ENCODE measurements at regions not wholly inside any gene's neighbourhood (a gene's known extent, or its start where the extent isn't known, plus 50 kb on each side); places are given as distances from the start of the nearest gene placed in this dataset.
A peak's percentile ranks its signal among the peaks of the same experiment; 100 is the strongest.

- no peak for DNase-seq
Observed at GRCh38 chr6:138008791-138009190, 98.4 kb downstream of the PERP start.

GRCh38 chr6:138011413-138011812, 95.8 kb downstream of the PERP start:
- DNase-seq = no peak

GRCh38 chr6:138012682-138013081, 94.5 kb downstream of the PERP start:
- DNase-seq = peak; percentile 20

- no peak for DNase-seq
Observed at GRCh38 chr6:138013959-138014358, 93.3 kb downstream of the PERP start.

- DNase-seq = no peak
Observed at GRCh38 chr6:138017166-138017757, 90.0 kb downstream of the PERP start.

GRCh38 chr6:138018297-138018696, 88.9 kb downstream of the PERP start:
- DNase-seq = no peak

GRCh38 chr6:138025528-138025978, 81.7 kb downstream of the PERP start:
- no peak for DNase-seq

- DNase-seq = no peak
Observed at GRCh38 chr6:138026342-138026741, 80.9 kb downstream of the PERP start.

- no peak for DNase-seq
Observed at GRCh38 chr6:138028893-138029292, 78.3 kb downstream of the PERP start.

GRCh38 chr6:138030872-138031271, 76.3 kb downstream of the PERP start:
- DNase-seq = no peak

- DNase-seq = no peak
Observed at GRCh38 chr6:138031417-138031816, 75.8 kb downstream of the PERP start.

- no peak for DNase-seq
Observed at GRCh38 chr6:138031850-138032249, 75.4 kb downstream of the PERP start.

- DNase-seq = peak; percentile 50
Observed at GRCh38 chr6:138032571-138032970, 74.6 kb downstream of the PERP start.

GRCh38 chr6:138034229-138034628, 73.0 kb downstream of the PERP start:
- no peak for DNase-seq

- no peak for DNase-seq
Observed at GRCh38 chr6:138035070-138035469, 72.1 kb downstream of the PERP start.

GRCh38 chr6:138036111-138036510, 71.1 kb downstream of the PERP start:
- no peak for DNase-seq

- DNase-seq = no peak
Observed at GRCh38 chr6:138037009-138037504, 70.2 kb downstream of the PERP start.

- peak; percentile 52 for DNase-seq
Observed at GRCh38 chr6:138038142-138038870, 68.9 kb downstream of the PERP start.

Measured in NCI-H82 (cell line).